Neuron (in vitro differentiated cells): ENCODE measurements at regions not wholly inside any gene's neighbourhood (a gene's known extent, or its start where the extent isn't known, plus 50 kb on each side); places are given as distances from the start of the nearest gene placed in this dataset.

Source experiments
- H2AFZ ChIP-seq: one replicate; pipeline ENCODE4 v1.6.1; 2013; ENCODE audit warnings: low read depth, mild to moderate bottlenecking, inconsistent platforms, low read length, moderate library complexity
- H3K27me3 ChIP-seq: one replicate; pipeline ENCODE4 v1.6.1; 2013; ENCODE audit warnings: low read length; ENCODE audit not compliant: insufficient read depth
- H3K36me3 ChIP-seq: one replicate; pipeline ENCODE4 v1.6.1; 2013; ENCODE audit warnings: low read length; ENCODE audit not compliant: insufficient read depth
- H3K4me1 ChIP-seq: one replicate; pipeline ENCODE4 v1.6.1; 2013; ENCODE audit warnings: low read length; ENCODE audit not compliant: insufficient read depth
- H3K4me3 ChIP-seq: 2 replicates; pipeline ENCODE4 v1.5.1; 2013; ENCODE audit warnings: mild to moderate bottlenecking, low read length, moderate library complexity
- H3K9me3 ChIP-seq: one replicate; pipeline ENCODE4 v1.6.1; 2013; ENCODE audit warnings: low read length

GRCh38 chr16:65834688-65835087, 531.8 kb upstream of the CDH5 start:
- Histone ChIP-seq H3K36me3 (no peaks in the 10 kb centered on the region), H3K4me3 (no peak overlapping the region), H3K4me1 (no peaks in the 10 kb centered on the region), H3K9me3 (no peaks in the 10 kb centered on the region), H3K27me3 (no peaks in the 10 kb centered on the region), H2AFZ (no peak overlapping the region)

- Histone ChIP-seq H3K4me3 (no peak overlapping the region), H3K9me3 (no peaks in the 10 kb centered on the region), H3K4me1 (no peaks in the 10 kb centered on the region), H3K36me3 (no peaks in the 10 kb centered on the region), H3K27me3 (no peaks in the 10 kb centered on the region), H2AFZ (no peak overlapping the region)
These were observed 533.2 kb upstream of the CDH5 start for GRCh38 chr16:65833171-65833871.

GRCh38 chr16:65832679-65833078, 533.8 kb upstream of the CDH5 start:
- H3K4me3 ChIP-seq, result no peak overlapping the region
- no peaks in the 10 kb centered on the region for H3K4me1 ChIP-seq
- no peak overlapping the region for H2AFZ ChIP-seq
- no peaks in the 10 kb centered on the region for H3K36me3 ChIP-seq
- no peaks in the 10 kb centered on the region for H3K27me3 ChIP-seq
- no peaks in the 10 kb centered on the region for H3K9me3 ChIP-seq

GRCh38 chr16:65831903-65832666, 534.4 kb upstream of the CDH5 start:
- H3K27me3 ChIP-seq, result no peaks in the 10 kb centered on the region
- H2AFZ ChIP-seq, result no peak overlapping the region
- no peaks in the 10 kb centered on the region for H3K4me1 ChIP-seq
- no peak overlapping the region for H3K4me3 ChIP-seq
- H3K36me3 ChIP-seq, result no peaks in the 10 kb centered on the region
- no peaks in the 10 kb centered on the region for H3K9me3 ChIP-seq

- no peaks in the 10 kb centered on the region for H3K27me3 ChIP-seq
These were observed 537.4 kb upstream of the CDH5 start for GRCh38 chr16:65829076-65829475.

GRCh38 chr16:65828296-65828695, 538.2 kb upstream of the CDH5 start:
- no peaks in the 10 kb centered on the region for H3K9me3 ChIP-seq
- no peak overlapping the region for H2AFZ ChIP-seq
- no peaks in the 10 kb centered on the region for H3K36me3 ChIP-seq
- H3K4me1 ChIP-seq, result no peaks in the 10 kb centered on the region
- H3K27me3 ChIP-seq, result no peaks in the 10 kb centered on the region
- no peak overlapping the region for H3K4me3 ChIP-seq

More at GRCh38 chr16:65829076-65829475, 537.4 kb upstream of the CDH5 start:
- no peaks in the 10 kb centered on the region for H3K4me1 ChIP-seq
- H3K4me3 ChIP-seq, result no peak overlapping the region
- no peaks in the 10 kb centered on the region for H3K36me3 ChIP-seq
- no peak overlapping the region for H2AFZ ChIP-seq
- H3K9me3 ChIP-seq, result no peaks in the 10 kb centered on the region

- no peaks in the 10 kb centered on the region for H3K36me3 ChIP-seq
- no peaks in the 10 kb centered on the region for H3K9me3 ChIP-seq
- H3K27me3 ChIP-seq, result no peaks in the 10 kb centered on the region
- no peak overlapping the region for H3K4me3 ChIP-seq
- H3K4me1 ChIP-seq, result no peaks in the 10 kb centered on the region
- H2AFZ ChIP-seq, result no peak overlapping the region
These were observed 539.3 kb upstream of the CDH5 start for GRCh38 chr16:65827231-65827630.

GRCh38 chr16:65825191-65825856, 541.2 kb upstream of the CDH5 start:
- no peaks in the 10 kb centered on the region for H3K9me3 ChIP-seq
- no peaks in the 10 kb centered on the region for H3K4me1 ChIP-seq
- no peaks in the 10 kb centered on the region for H3K27me3 ChIP-seq
- no peak overlapping the region for H3K4me3 ChIP-seq
- no peak overlapping the region for H2AFZ ChIP-seq
- H3K36me3 ChIP-seq, result no peaks in the 10 kb centered on the region

- no peaks in the 10 kb centered on the region for H3K4me1 ChIP-seq
- no peak overlapping the region for H2AFZ ChIP-seq
- H3K27me3 ChIP-seq, result no peaks in the 10 kb centered on the region
- H3K36me3 ChIP-seq, result no peaks in the 10 kb centered on the region
- H3K4me3 ChIP-seq, result no peak overlapping the region
- no peaks in the 10 kb centered on the region for H3K9me3 ChIP-seq
These were observed 544.3 kb upstream of the CDH5 start for GRCh38 chr16:65822148-65822547.

- no peaks in the 10 kb centered on the region for H3K9me3 ChIP-seq
- H2AFZ ChIP-seq, result no peak overlapping the region
- H3K4me1 ChIP-seq, result no peaks in the 10 kb centered on the region
- no peaks in the 10 kb centered on the region for H3K27me3 ChIP-seq
- H3K4me3 ChIP-seq, result no peak overlapping the region
- H3K36me3 ChIP-seq, result no peaks in the 10 kb centered on the region
These were observed 547.2 kb upstream of the CDH5 start for GRCh38 chr16:65819136-65819898.

GRCh38 chr16:65817799-65818198, 548.7 kb upstream of the CDH5 start:
- Histone ChIP-seq H3K36me3 (no peaks in the 10 kb centered on the region), H3K9me3 (no peaks in the 10 kb centered on the region), H3K27me3 (no peaks in the 10 kb centered on the region), H3K4me3 (no peak overlapping the region), H2AFZ (no peak overlapping the region), H3K4me1 (no peaks in the 10 kb centered on the region)

GRCh38 chr16:65817066-65817465, 549.4 kb upstream of the CDH5 start:
- no peak overlapping the region for H2AFZ ChIP-seq
- no peaks in the 10 kb centered on the region for H3K4me1 ChIP-seq
- no peaks in the 10 kb centered on the region for H3K27me3 ChIP-seq
- no peaks in the 10 kb centered on the region for H3K9me3 ChIP-seq
- no peaks in the 10 kb centered on the region for H3K36me3 ChIP-seq
- H3K4me3 ChIP-seq, result no peak overlapping the region

- no peaks in the 10 kb centered on the region for H3K36me3 ChIP-seq
- no peak overlapping the region for H3K4me3 ChIP-seq
- no peak overlapping the region for H2AFZ ChIP-seq
- no peaks in the 10 kb centered on the region for H3K4me1 ChIP-seq
- no peaks in the 10 kb centered on the region for H3K27me3 ChIP-seq
- no peaks in the 10 kb centered on the region for H3K9me3 ChIP-seq
These were observed 549.9 kb upstream of the CDH5 start for GRCh38 chr16:65816556-65816955.
